HL-60/S4 treated with phorbol 12-myristate 13-acetate at 8.2 ng/mL for 4 days and 3 days (cell line): ENCODE measurements at regions not wholly inside any gene's neighbourhood (a gene's known extent, or its start where the extent isn't known, plus 50 kb on each side); places are given as distances from the start of the nearest gene placed in this dataset.

Experiments
- in situ Hi-C: fragments of 300-500 bp; cut with MboI; formaldehyde crosslinking; loops from 2 replicates; pipeline ENCODE4 v1.15.0; 2022; ENCODE audit warnings: low sequenced_read_pairs

GRCh38 chr12:92615703-92616102 is 87.1 kb upstream of the PLEKHG7 start:
- in situ Hi-C loops: no loop called here

DNA sequence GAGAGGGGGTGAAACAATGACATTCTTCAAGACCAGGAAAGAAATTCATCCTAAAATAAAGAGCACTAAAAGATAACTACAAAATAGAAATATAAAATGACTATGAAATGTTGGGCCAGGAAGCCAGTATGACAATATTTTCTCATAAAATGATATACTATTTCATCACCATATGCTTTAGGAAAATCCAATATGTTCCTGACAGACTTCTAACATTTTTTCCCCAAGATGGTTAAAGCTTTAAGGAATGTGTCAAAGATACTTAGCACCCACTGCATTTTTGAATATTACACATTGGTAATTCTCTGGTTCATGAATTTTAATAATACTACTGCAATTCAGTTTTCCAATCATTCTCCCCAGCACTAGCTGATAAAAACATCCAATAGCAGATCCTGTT is 87.7 kb upstream of the PLEKHG7 start:
- in situ Hi-C loops: no loop called here

GRCh38 chr12:92614502-92614901 is 88.3 kb upstream of the PLEKHG7 start:
- in situ Hi-C loops: no loop called here

- in situ Hi-C loops: no loop called here
These were observed 88.8 kb upstream of the PLEKHG7 start for GRCh38 chr12:92614001-92614400.

GRCh38 chr12:92612611-92613010 is 90.2 kb upstream of the PLEKHG7 start:
- in situ Hi-C loops: no loop called here

GRCh38 chr12:92608151-92609091 is 94.4 kb upstream of the PLEKHG7 start:
- in situ Hi-C loops: no loop called here

- in situ Hi-C loops: no loop called here
These were observed 95.8 kb upstream of the PLEKHG7 start for GRCh38 chr12:92606956-92607355.

DNA sequence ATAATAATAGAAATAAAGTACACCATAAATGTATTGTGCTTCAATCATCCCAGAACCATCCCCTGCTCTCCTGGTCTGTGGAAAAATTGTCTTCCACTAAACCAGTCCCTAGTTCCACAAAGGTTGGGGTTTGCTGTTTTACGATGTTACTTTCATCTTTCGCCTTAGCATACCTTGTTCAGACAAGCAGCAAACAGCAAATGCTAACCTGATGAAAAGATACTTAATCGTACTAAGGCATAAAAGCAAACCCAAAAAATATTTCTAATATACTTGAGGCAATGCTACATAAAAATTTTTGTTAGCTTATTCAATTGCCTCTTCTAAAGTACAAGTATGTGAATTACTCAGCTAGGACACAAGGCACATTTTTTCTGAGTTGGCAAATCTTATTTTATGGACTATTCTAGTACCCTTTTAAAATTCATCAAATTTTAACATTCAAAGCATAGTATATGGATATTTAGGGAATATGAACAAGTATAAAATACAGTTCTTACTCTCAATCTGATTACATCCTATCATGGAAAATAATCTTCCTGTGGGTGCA is 97.1 kb upstream of the PLEKHG7 start:
- in situ Hi-C loops: no loop called here

DNA sequence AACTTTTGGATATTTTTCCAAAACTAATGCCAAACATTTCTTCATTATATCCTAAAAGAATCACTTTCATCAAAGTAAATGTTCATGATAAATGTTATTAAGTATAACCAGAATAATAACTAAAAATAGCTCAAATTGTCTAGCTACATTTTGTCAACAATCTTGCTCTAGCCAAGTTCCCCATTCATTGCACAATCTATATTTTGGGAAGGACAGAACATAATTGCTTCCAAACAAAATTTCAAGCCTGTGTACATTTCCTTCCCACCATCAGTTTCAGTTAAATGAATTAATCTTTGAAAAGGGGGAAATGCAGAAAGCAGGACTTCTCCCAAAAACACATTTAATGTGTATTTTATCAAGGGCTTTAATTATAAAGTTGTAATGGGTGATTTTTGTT is 98.0 kb upstream of the PLEKHG7 start:
- in situ Hi-C loops: no loop called here

- in situ Hi-C loops: no loop called here
These were observed 98.9 kb upstream of the PLEKHG7 start for GRCh38 chr12:92603741-92604432.

DNA sequence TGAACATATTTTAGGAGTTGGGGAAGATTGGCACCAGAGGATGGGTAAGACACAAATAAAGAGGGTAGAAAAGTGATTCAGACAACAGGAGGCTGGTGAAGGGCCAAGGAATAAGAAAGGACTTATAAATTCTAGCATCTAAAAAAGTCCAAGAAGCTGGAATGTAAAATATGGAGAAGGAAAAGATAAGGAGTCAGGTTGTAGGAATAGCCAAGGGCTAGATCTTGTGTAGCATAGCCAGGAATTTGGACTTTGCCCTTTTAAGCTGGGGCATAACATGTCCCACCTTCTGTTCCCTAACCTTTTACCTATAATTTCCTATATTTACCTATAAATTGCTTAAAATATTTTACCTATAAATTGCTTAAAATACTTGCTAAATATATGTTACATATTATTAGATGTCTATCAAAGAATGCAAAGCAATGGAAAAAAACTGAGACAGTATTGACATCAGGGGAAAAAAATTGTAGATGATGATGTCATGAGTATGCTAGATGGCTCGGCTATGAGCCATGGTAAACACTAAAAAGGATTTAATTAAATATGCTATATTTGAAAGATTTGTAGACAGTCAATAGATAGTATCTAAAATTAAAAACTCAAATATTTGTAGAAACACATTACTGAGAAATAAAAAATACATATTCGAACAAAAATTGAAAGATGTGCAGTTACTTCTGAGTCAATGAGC is 99.7 kb upstream of the PLEKHG7 start:
- in situ Hi-C loops: no loop called here

GRCh38 chr12:92602476-92602875 is 100.3 kb upstream of the PLEKHG7 start:
- in situ Hi-C loops: no loop called here

DNA sequence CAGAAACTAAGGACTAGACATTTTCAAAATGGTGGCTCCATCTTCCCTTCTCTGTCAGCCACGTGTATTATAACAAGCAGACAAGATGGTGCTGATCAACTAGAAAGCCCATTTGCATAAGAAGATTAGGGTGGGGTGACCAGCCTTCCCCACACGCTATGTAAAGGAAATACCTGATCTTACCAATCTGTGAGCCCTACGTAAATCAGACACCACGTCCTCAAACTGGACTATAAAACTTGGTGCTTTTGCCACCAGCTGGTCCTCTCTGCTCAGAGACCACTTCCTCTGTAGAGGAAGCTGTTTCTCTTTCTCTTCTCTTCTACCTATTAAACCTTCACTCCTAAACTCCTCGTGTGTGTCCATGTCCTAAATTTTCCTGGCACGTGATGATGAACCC is 101.1 kb upstream of the PLEKHG7 start:
- in situ Hi-C loops: no loop called here

DNA sequence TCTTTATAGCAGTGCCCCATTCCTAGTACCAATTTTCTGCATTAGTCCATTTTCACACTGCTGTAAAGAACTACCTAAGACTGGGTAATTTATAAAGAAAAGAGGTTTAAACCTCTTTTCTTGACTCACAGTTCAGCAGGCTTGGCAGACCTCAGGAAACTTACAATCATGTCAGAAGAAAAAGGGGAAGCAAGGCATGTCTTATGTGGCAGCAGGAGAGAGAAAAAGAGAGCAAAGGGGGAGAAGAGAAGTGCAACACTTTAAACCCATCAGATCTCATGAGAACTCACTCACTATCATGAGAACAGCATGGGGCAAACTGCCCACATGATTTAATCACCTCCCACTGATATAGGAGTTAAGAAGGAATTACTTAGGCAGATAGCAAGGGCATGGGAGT is 101.6 kb upstream of the PLEKHG7 start:
- in situ Hi-C loops: no loop called here

GRCh38 chr12:92600052-92600451 is 102.7 kb upstream of the PLEKHG7 start:
- in situ Hi-C loops: no loop called here

GRCh38 chr12:92597997-92598396 is 104.8 kb upstream of the PLEKHG7 start:
- in situ Hi-C loops: no loop called here

DNA sequence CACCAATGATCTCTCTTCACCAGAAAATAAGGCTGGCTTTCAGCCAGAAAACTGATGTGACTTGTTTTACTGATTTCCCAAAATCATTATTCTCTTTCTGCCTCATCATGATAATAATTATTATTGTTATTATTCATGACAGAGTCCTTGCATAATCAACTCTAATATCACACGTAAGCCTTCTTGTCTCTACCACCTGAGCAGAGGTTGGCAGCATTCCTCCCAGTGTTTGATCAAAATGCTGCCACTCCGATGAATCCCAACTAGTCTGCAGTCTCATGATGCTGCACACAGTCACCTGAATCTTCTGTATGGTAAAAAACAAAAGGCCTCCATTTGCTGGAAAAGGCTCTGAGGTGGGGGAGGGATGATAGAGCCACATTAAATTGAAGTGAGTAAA is 105.7 kb upstream of the PLEKHG7 start:
- in situ Hi-C loops: no loop called here

GRCh38 chr12:92596383-92596782 is 106.4 kb upstream of the PLEKHG7 start:
- in situ Hi-C loops: no loop called here

DNA sequence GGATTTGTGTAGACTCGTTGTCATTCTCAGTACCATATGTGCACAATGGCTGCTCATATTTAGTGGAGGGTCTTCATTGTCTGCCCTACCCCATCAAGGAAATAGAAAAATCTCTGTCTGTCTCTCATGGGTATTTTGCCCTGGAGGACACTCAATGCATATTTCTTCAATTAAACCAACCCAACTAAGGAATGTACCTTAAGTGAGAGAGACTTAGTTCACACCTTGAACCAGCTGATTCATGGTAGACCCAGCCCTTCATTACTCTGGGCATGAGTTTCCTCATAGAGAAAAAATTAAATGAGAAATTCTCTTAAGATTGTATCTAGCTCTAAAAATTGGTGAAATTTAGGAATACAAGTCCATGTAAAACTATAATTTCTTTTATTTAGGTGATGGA is 107.1 kb upstream of the PLEKHG7 start:
- in situ Hi-C loops: no loop called here

- in situ Hi-C loops: no loop called here
These were observed 108.9 kb upstream of the PLEKHG7 start for GRCh38 chr12:92593734-92594402.
